ENCODE measurements at regions not wholly inside any gene's neighbourhood (a gene's known extent, or its start where the extent isn't known, plus 50 kb on each side); places are given as distances from the start of the nearest gene placed in this dataset.

GRCh38 chr3:103134023-103134724 is 699.4 kb downstream of the ZPLD1 start:
- DNase-seq (ENCODE audit: low spot score): no peak
- no peak for TF ChIP-seq CTCF (IDR thresholded peaks at IDR 0.05; ENCODE audit: extremely low read depth, missing control alignments)

GRCh38 chr3:103136621-103137020 is 701.8 kb downstream of the ZPLD1 start:
- no peak for TF ChIP-seq CTCF (IDR thresholded peaks at IDR 0.05; ENCODE audit: extremely low read depth, missing control alignments)
- no peak for DNase-seq (ENCODE audit: low spot score)

GRCh38 chr3:103137830-103138229 is 703.0 kb downstream of the ZPLD1 start:
- DNase-seq (ENCODE audit: low spot score): no peak
- TF ChIP-seq CTCF (IDR thresholded peaks at IDR 0.05; ENCODE audit: extremely low read depth, missing control alignments): no peak

- DNase-seq (ENCODE audit: low spot score): no peak
- TF ChIP-seq CTCF (IDR thresholded peaks at IDR 0.05; ENCODE audit: extremely low read depth, missing control alignments): no peak
Measured at GRCh38 chr3:103158183-103158582, 723.4 kb downstream of the ZPLD1 start.

- TF ChIP-seq CTCF (IDR thresholded peaks at IDR 0.05; ENCODE audit: extremely low read depth, missing control alignments): no peak
Measured at GRCh38 chr3:103166890-103167289, 732.1 kb downstream of the ZPLD1 start.

GRCh38 chr3:103167850-103168249 is 733.0 kb downstream of the ZPLD1 start:
- no peak for DNase-seq (ENCODE audit: low spot score)
- no peak for TF ChIP-seq CTCF (IDR thresholded peaks at IDR 0.05; ENCODE audit: extremely low read depth, missing control alignments)

More at GRCh38 chr3:103166890-103167289, 732.1 kb downstream of the ZPLD1 start:
- DNase-seq (ENCODE audit: low spot score): no peak

- DNase-seq (ENCODE audit: low spot score): no peak
Measured at GRCh38 chr3:103169289-103169688, 734.5 kb downstream of the ZPLD1 start.

More at GRCh38 chr3:103169289-103169688, 734.5 kb downstream of the ZPLD1 start:
- no peak for TF ChIP-seq CTCF (IDR thresholded peaks at IDR 0.05; ENCODE audit: extremely low read depth, missing control alignments)

Data from GM20000 (cell line).